ENCODE measurements at regions not wholly inside any gene's neighbourhood (a gene's known extent, or its start where the extent isn't known, plus 50 kb on each side); places are given as distances from the start of the nearest gene placed in this dataset.

GRCh38 chr1:116268211-116268610 lies 104.8 kb upstream of the ATP1A1 start:
- intact Hi-C loops (cut with DNase I), result no loop called here
- 44 to 65% (median 62%) methylated on average over 1 to 2 of the region's 2 CpGs for WGBS, 4 donors

GRCh38 chr1:116270316-116271057 lies 102.6 kb upstream of the ATP1A1 start:
- H3K27me3 ChIP-seq, result no peaks in the 10 kb centered on the region
- no peaks in the 10 kb centered on the region for H3K36me3 ChIP-seq (replicated peaks in 1 of 2)
- no peak for TF ChIP-seq CTCF (IDR thresholded peaks at IDR 0.05)
- no peak for TF ChIP-seq POLR2A (IDR thresholded peaks at IDR 0.05)
- intact Hi-C loops (cut with DNase I), result no loop called here
- no peak overlapping the region for H3K27ac ChIP-seq
- 77 to 88% (median 80%) methylated on average over 2 of the region's 2 CpGs for WGBS, 4 donors
- H3K4me3 ChIP-seq, result no peak overlapping the region
- no peak for DNase-seq
- H3K9me3 ChIP-seq (replicated peaks in 1 of 3), result no peaks in the 10 kb centered on the region
- no peaks in the 10 kb centered on the region for H3K4me1 ChIP-seq (replicated peaks in 1 of 2)

More at GRCh38 chr1:116268211-116268610, 104.8 kb upstream of the ATP1A1 start:
- Histone ChIP-seq H3K9me3 (replicated peaks in 1 of 3) (no peaks in the 10 kb centered on the region), H3K36me3 (replicated peaks in 1 of 2) (no peaks in the 10 kb centered on the region), H3K4me3 (no peak overlapping the region), H3K27ac (no peak overlapping the region), H3K27me3 (no peaks in the 10 kb centered on the region), H3K4me1 (replicated peaks in 1 of 2) (no peaks in the 10 kb centered on the region)
- DNase-seq, result peak; percentile 35 to 81 (median 64)
- TF ChIP-seq CTCF (IDR thresholded peaks at IDR 0.05) (no peak), POLR2A (IDR thresholded peaks at IDR 0.05) (no peak)

GRCh38 chr1:116273042-116273783 lies 99.8 kb upstream of the ATP1A1 start:
- WGBS, 4 donors, result 75 to 88% (median 80%) methylated on average over 8 of the region's 8 CpGs
- Histone ChIP-seq H3K9me3 (replicated peaks in 1 of 3) (no peaks in the 10 kb centered on the region), H3K4me1 (replicated peaks in 1 of 2) (no peaks in the 10 kb centered on the region), H3K27me3 (no peaks in the 10 kb centered on the region), H3K36me3 (replicated peaks in 1 of 2) (no peaks in the 10 kb centered on the region), H3K4me3 (no peak overlapping the region), H3K27ac (no peak overlapping the region)
- intact Hi-C loops (cut with DNase I), result no loop called here
- no peak for TF ChIP-seq CTCF (IDR thresholded peaks at IDR 0.05)
- no peak for TF ChIP-seq POLR2A (IDR thresholded peaks at IDR 0.05)
- no peak for DNase-seq

- no peaks in the 10 kb centered on the region for H3K4me1 ChIP-seq (replicated peaks in 1 of 2)
- intact Hi-C loops (cut with DNase I), result no loop called here
- H3K9me3 ChIP-seq (replicated peaks in 1 of 3), result no peaks in the 10 kb centered on the region
- no peak for DNase-seq
- H3K27me3 ChIP-seq, result no peaks in the 10 kb centered on the region
- TF ChIP-seq POLR2A (IDR thresholded peaks at IDR 0.05), result no peak
- no peak for TF ChIP-seq CTCF (IDR thresholded peaks at IDR 0.05)
- H3K36me3 ChIP-seq (replicated peaks in 1 of 2), result no peaks in the 10 kb centered on the region
- no peak overlapping the region for H3K4me3 ChIP-seq
- 90 to 98% (median 96%) methylated on average over 7 of the region's 7 CpGs for WGBS, 4 donors
- H3K27ac ChIP-seq, result no peak overlapping the region
These were observed 96.5 kb upstream of the ATP1A1 start for GRCh38 chr1:116276532-116276931.
